ENCODE measurements at regions not wholly inside any gene's neighbourhood (a gene's known extent, or its start where the extent isn't known, plus 50 kb on each side); places are given as distances from the start of the nearest gene placed in this dataset.

DNA sequence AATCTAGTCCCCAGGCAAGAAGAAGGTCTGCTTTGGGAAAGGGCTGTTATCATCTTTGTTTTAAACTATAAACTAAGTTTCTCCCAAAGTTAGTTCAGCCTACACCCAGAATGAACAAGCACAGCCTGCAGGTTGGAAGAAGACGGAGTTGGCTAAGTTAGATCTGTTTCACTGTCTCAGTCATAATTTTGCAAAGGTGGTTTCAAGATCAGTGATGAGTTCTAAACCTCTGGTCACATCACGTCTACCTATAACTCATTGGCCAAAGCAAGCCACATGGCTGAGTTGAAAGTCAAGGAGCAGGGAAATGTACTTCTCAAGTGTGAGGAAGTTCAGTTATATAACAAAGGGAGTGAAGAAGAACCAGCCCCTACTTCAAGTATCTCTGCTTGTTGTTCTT lies 50.5 kb upstream of the ECI2 start:
- DNase-seq (ENCODE audit: low read depth, low spot score) (no peak), ATAC-seq (no peak)
- TF ChIP-seq, protein P1, sequence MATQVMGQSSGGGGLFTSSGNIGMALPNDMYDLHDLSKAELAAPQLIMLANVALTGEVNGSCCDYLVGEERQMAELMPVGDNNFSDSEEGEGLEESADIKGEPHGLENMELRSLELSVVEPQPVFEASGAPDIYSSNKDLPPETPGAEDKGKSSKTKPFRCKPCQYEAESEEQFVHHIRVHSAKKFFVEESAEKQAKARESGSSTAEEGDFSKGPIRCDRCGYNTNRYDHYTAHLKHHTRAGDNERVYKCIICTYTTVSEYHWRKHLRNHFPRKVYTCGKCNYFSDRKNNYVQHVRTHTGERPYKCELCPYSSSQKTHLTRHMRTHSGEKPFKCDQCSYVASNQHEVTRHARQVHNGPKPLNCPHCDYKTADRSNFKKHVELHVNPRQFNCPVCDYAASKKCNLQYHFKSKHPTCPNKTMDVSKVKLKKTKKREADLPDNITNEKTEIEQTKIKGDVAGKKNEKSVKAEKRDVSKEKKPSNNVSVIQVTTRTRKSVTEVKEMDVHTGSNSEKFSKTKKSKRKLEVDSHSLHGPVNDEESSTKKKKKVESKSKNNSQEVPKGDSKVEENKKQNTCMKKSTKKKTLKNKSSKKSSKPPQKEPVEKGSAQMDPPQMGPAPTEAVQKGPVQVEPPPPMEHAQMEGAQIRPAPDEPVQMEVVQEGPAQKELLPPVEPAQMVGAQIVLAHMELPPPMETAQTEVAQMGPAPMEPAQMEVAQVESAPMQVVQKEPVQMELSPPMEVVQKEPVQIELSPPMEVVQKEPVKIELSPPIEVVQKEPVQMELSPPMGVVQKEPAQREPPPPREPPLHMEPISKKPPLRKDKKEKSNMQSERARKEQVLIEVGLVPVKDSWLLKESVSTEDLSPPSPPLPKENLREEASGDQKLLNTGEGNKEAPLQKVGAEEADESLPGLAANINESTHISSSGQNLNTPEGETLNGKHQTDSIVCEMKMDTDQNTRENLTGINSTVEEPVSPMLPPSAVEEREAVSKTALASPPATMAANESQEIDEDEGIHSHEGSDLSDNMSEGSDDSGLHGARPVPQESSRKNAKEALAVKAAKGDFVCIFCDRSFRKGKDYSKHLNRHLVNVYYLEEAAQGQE (IDR thresholded peaks at IDR 0.05; ENCODE audit: insufficient read depth in 1 of 2, low read depth in 2 of 2, low read length in 1 of 2): no peak
- TF ChIP-seq POLR2AphosphoS5 (IDR thresholded peaks at IDR 0.05; ENCODE audit: low read depth, low read length): no peak
- TF ChIP-seq SIN3A (IDR thresholded peaks at IDR 0.05; ENCODE audit: borderline replicate concordance, insufficient read depth, low read depth, low read length): no peak
- TF ChIP-seq TCF7L2 (IDR thresholded peaks at IDR 0.05; ENCODE audit: low read depth, low read length): no peak
- no peak for TF ChIP-seq CTCF (IDR thresholded peaks at IDR 0.05)
- H3K9me3 ChIP-seq (ENCODE audit: control insufficient read depth, insufficient read depth, low read depth, low read length): no peaks in the 10 kb centered on the region
- BruUV-seq (replicated peaks): no TSS peak
- no peak overlapping the region for H3K27ac ChIP-seq (ENCODE audit: low read length)
- no peaks in the 10 kb centered on the region for H3K4me1 ChIP-seq (ENCODE audit: control insufficient read depth, insufficient read depth, low read length)
- intact Hi-C loops (cut with micrococcal nuclease; ENCODE audit: unreplicated experiment) (no loop called here), in situ Hi-C loops (cut with HindIII; ENCODE audit: low pct_unique_long_range_greater_than_20kb, low sequenced_read_pairs) (no loop called here)
- ChIA-PET CTCF (no interaction called here), POLR2A (no interaction called here)
- no peaks in the 10 kb centered on the region for H3K36me3 ChIP-seq (ENCODE audit: control insufficient read depth, insufficient read depth, low read length)
- no peak overlapping the region for H3K4me3 ChIP-seq (ENCODE audit: low read depth in 2 of 2, low read length in 2 of 2)
- no peaks in the 10 kb centered on the region for H3K27me3 ChIP-seq (ENCODE audit: control insufficient read depth, insufficient read depth, low read length)

- intact Hi-C loops (cut with micrococcal nuclease; ENCODE audit: unreplicated experiment) (no loop called here), in situ Hi-C loops (cut with HindIII; ENCODE audit: low pct_unique_long_range_greater_than_20kb, low sequenced_read_pairs) (no loop called here)
- CTCF ChIA-PET: no interaction called here
- no peak for TF ChIP-seq CTCF (IDR thresholded peaks at IDR 0.05)
- TF ChIP-seq TCF7L2 (IDR thresholded peaks at IDR 0.05; ENCODE audit: low read depth, low read length): no peak
- no peak for TF ChIP-seq POLR2AphosphoS5 (IDR thresholded peaks at IDR 0.05; ENCODE audit: low read depth, low read length)
- no peak for TF ChIP-seq SIN3A (IDR thresholded peaks at IDR 0.05; ENCODE audit: borderline replicate concordance, insufficient read depth, low read depth, low read length)
- TF ChIP-seq, protein P1 (IDR thresholded peaks at IDR 0.05; ENCODE audit: insufficient read depth in 1 of 2, low read depth in 2 of 2, low read length in 1 of 2): no peak
- Histone ChIP-seq H3K4me3 (ENCODE audit: low read depth in 2 of 2, low read length in 2 of 2) (no peak overlapping the region), H3K36me3 (ENCODE audit: control insufficient read depth, insufficient read depth, low read length) (no peaks in the 10 kb centered on the region), H3K27ac (ENCODE audit: low read length) (no peak overlapping the region), H3K27me3 (ENCODE audit: control insufficient read depth, insufficient read depth, low read length) (no peaks in the 10 kb centered on the region), H3K9me3 (ENCODE audit: control insufficient read depth, insufficient read depth, low read depth, low read length) (no peaks in the 10 kb centered on the region), H3K4me1 (ENCODE audit: control insufficient read depth, insufficient read depth, low read length) (no peaks in the 10 kb centered on the region)
- BruUV-seq (replicated peaks): no TSS peak
- ATAC-seq (no peak), DNase-seq (ENCODE audit: low read depth, low spot score) (no peak)
- POLR2A ChIA-PET: no interaction called here
Measured at GRCh38 chr6:4185419-4185818, 50.0 kb upstream of the ECI2 start.

Measured in Panc1 (cell line).